Progenitor cell of endocrine pancreas (in vitro differentiated cells): ENCODE measurements at regions not wholly inside any gene's neighbourhood (a gene's known extent, or its start where the extent isn't known, plus 50 kb on each side); places are given as distances from the start of the nearest gene placed in this dataset.

ENCODE experiments used
- DNase-seq: peaks from one replicate; pipeline ENCODE4 v3.0.0; 2021; ENCODE audit warnings: low spot score; ENCODE audit not compliant: unreplicated experiment
- H3K27ac Mint-ChIP-seq: 2 replicates; pipeline ENCODE4 v1.8.0; 2021; ENCODE audit warnings: mild to moderate bottlenecking, moderate library complexity, mixed read lengths
- H3K27me3 Mint-ChIP-seq: 2 replicates; pipeline ENCODE4 v1.8.0; 2021; ENCODE audit warnings: mixed read lengths
- H3K36me3 Mint-ChIP-seq: 2 replicates; pipeline ENCODE4 v1.8.0; 2022; ENCODE audit warnings: mixed read lengths; ENCODE audit not compliant: insufficient read depth
- H3K4me1 Mint-ChIP-seq: 2 replicates; pipeline ENCODE4 v1.8.0; 2021; ENCODE audit warnings: low read depth, mixed read lengths
- H3K4me3 Mint-ChIP-seq: 2 replicates; pipeline ENCODE4 v1.8.0; 2021; ENCODE audit warnings: low read depth, mild to moderate bottlenecking, moderate library complexity, mixed read lengths
- H3K9me3 Mint-ChIP-seq: 2 replicates; pipeline ENCODE4 v1.8.0; 2021; ENCODE audit warnings: low read depth, mixed read lengths
- CTCF ChIP-seq: fragments of 200-600 bp; sonication (generic); IDR thresholded peaks from one replicate; pipeline ENCODE4 v1.5.0; 2021; ENCODE audit warnings: antibody characterized with exemption, mild to moderate bottlenecking; ENCODE audit not compliant: unreplicated experiment

DNA sequence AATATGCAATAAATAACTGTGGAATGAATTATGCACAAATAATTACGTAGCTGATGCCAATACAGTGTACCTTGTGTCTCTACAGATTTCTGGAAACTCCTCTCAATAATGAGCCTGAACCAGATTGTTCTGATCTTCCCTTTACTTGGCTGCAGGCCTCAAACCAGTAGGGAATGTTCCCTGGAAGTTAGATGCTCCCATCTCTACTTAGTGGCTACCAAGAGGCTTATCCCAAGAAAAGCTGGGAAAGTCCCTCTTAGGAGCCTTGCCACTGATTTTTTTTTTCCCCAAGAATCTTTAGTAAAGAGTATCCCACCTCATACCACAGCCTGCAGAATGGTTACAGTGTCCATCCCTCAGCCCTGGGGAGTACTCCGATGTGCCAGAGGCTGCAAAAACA lies 702.1 kb downstream of the RFPL4B start:
- no peaks in the 10 kb centered on the region for H3K27me3 Mint-ChIP-seq

DNA sequence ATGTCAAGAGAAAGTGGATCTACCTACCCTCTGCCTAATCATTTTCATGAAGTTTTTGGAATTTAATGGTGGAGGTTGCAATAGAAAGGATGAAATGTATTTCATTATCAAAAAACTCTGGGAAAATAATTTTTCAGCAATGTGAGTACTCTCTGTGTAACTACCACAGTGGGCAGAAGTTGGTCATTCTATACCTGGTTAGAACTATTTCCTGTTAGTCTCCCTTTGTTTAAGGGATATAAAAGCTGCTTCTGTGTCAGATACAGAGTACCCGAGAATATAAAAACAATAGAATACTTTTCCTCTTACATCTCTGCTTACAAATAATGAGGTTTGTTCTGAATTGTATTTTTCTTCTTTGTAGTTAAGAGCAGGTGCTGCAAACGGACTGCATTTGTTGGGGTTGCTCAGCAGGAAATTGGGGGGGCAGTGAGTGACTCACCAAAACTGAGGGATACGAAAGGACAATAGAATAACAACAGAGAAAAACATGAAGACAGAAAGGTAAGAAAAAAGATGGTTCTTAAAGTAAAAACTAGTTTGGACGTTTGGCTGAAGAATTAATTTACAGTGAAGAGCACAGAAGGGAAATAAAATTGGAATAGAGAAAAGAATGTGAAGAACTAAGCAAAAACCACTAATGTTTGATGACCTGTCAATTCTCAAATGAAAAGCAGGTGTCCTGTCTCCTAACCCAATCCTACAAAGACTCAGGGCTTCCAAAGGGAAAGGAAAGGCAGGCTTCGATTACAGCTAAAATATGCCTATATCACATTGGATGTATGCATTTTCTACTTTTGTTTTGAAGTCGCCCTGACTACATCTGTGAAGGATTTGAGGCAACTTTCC lies 703.1 kb downstream of the RFPL4B start:
- Mint-ChIP-seq H3K27me3 (no peaks in the 10 kb centered on the region), H3K4me3 (no peak overlapping the region), H3K4me1 (peaks cover 3% of the 10 kb centered on the region), H3K27ac (no peak overlapping the region), H3K9me3 (no peaks in the 10 kb centered on the region), H3K36me3 (no peaks in the 10 kb centered on the region)
- no peak for TF ChIP-seq CTCF
- no peak for DNase-seq

More for the DNA sequence above, 702.1 kb downstream of the RFPL4B start:
- Mint-ChIP-seq H3K4me3 (no peak overlapping the region), H3K9me3 (no peaks in the 10 kb centered on the region), H3K27ac (no peak overlapping the region), H3K36me3 (no peaks in the 10 kb centered on the region), H3K4me1 (peaks cover 3% of the 10 kb centered on the region)
- DNase-seq: no peak
- TF ChIP-seq CTCF: no peak

GRCh38 chr6:113050979-113051378 lies 703.8 kb downstream of the RFPL4B start:
- Mint-ChIP-seq H3K27ac (peak overlapping the region; percentile 35), H3K9me3 (no peaks in the 10 kb centered on the region), H3K4me1 (peaks cover 3% of the 10 kb centered on the region), H3K36me3 (no peaks in the 10 kb centered on the region), H3K4me3 (no peak overlapping the region), H3K27me3 (no peaks in the 10 kb centered on the region)
- no peak for DNase-seq
- TF ChIP-seq CTCF: no peak

- DNase-seq: no peak
- Mint-ChIP-seq H3K4me3 (no peak overlapping the region), H3K27me3 (no peaks in the 10 kb centered on the region), H3K4me1 (no peaks in the 10 kb centered on the region), H3K9me3 (no peaks in the 10 kb centered on the region), H3K27ac (no peak overlapping the region), H3K36me3 (no peaks in the 10 kb centered on the region)
- no peak for TF ChIP-seq CTCF
Measured at GRCh38 chr6:113052506-113052905, 705.4 kb downstream of the RFPL4B start.

DNA sequence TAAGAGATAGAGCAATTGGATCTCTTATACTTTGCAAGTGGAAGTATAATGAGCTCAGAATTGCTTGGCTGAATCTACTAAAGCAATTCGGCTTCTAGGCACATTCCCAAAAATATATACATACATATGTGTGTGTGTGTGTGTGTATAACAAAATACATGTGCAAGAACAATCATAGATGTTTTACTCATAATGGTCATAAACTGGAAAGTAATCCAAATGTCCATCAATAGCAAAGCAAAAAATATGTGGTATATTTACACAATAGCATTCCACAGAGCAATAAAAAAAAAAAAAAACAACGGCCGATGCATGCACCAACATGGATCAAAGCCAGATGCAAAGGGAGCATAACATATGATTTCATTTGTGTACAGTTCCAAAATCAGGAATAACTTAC lies 707.9 kb downstream of the RFPL4B start:
- Mint-ChIP-seq H3K9me3 (no peaks in the 10 kb centered on the region), H3K27ac (no peak overlapping the region), H3K27me3 (no peaks in the 10 kb centered on the region), H3K36me3 (no peaks in the 10 kb centered on the region), H3K4me3 (no peak overlapping the region), H3K4me1 (no peaks in the 10 kb centered on the region)
- no peak for DNase-seq
- no peak for TF ChIP-seq CTCF
